Caco-2 (cell line): ENCODE measurements at regions not wholly inside any gene's neighbourhood (a gene's known extent, or its start where the extent isn't known, plus 50 kb on each side); places are given as distances from the start of the nearest gene placed in this dataset.

Source experiments
- BruUV-seq: library from RNA; stranded (reverse); fragments of 400-500 nt; replicated peaks from 2 replicates; lab custom pipeline; 2021; lab: Mats Ljungman, UMichigan
- CTCF ChIA-PET: fragments of 300-600 bp; sonication (Branson Sonifier 250); formaldehyde crosslinking; loops from one replicate; lab custom pipeline; 2022; ENCODE audit warnings: antibody characterized with exemption; lab: Charles Lee
- POLR2A ChIA-PET: fragments of 300-600 bp; sonication (Branson Sonifier 250); formaldehyde crosslinking; loops from one replicate; lab custom pipeline; 2022; ENCODE audit warnings: antibody characterized with exemption; lab: Charles Lee
- DNase-seq, 2 experiments: peaks; one replicate each; pipeline versions ENCODE4 v3.0.0 to v3.0.0-alpha.2; 2020 to 2022
- H3K27me3 ChIP-seq: replicated peaks from 2 replicates; pipeline ENCODE4 v1.6.0; 2011; ENCODE audit warnings: low read length; ENCODE audit not compliant: control insufficient read depth, insufficient read depth
- H3K36me3 ChIP-seq: 2 replicates; pipeline ENCODE4 v1.5.1; 2011; ENCODE audit warnings: low read length; ENCODE audit not compliant: control insufficient read depth, insufficient read depth
- H3K4me1 ChIP-seq: fragments of 250-450 bp; sonication (Bioruptor Pico); 2 replicates; pipeline ENCODE4 v1.5.1; 2020; ENCODE audit warnings: mild to moderate bottlenecking
- H3K4me3 ChIP-seq: 2 replicates; pipeline ENCODE4 v1.5.1; 2011; ENCODE audit warnings: low read depth, mild to moderate bottlenecking, control low read depth, low read length
- H3K9me3 ChIP-seq: fragments of 250-450 bp; sonication (Bioruptor Pico); 2 replicates; pipeline ENCODE4 v1.5.1; 2020; ENCODE audit warnings: mild to moderate bottlenecking, moderate library complexity
- H3K27ac Mint-ChIP-seq: one replicate; pipeline ENCODE4 v1.8.0; 2022; ENCODE audit warnings: mixed read lengths; ENCODE audit not compliant: unreplicated experiment
- H3K27me3 Mint-ChIP-seq: one replicate; pipeline ENCODE4 v1.8.0; 2022; ENCODE audit warnings: mixed read lengths; ENCODE audit not compliant: insufficient read depth, unreplicated experiment
- H3K36me3 Mint-ChIP-seq: one replicate; pipeline ENCODE4 v1.8.0; 2022; ENCODE audit warnings: mild to moderate bottlenecking, mixed read lengths; ENCODE audit not compliant: insufficient read depth, unreplicated experiment
- H3K4me1 Mint-ChIP-seq: one replicate; pipeline ENCODE4 v1.8.0; 2022; ENCODE audit warnings: low read depth, mixed read lengths; ENCODE audit not compliant: unreplicated experiment
- H3K4me3 Mint-ChIP-seq: one replicate; pipeline ENCODE4 v1.8.0; 2022; ENCODE audit warnings: mild to moderate bottlenecking, moderate library complexity, mixed read lengths; ENCODE audit not compliant: unreplicated experiment
- H3K9me3 Mint-ChIP-seq: one replicate; pipeline ENCODE4 v1.8.0; 2022; ENCODE audit warnings: mixed read lengths; ENCODE audit not compliant: unreplicated experiment
- intact Hi-C: fragments of 100-400 bp; cut with micrococcal nuclease; formaldehyde crosslinking; loops from one replicate; pipeline ENCODE4 v1.10.0; 2022; ENCODE audit not compliant: unreplicated experiment
- TF ChIP-seq, protein P1 (sequence below), 2 experiments: fragments of 200-600 bp in 1 of 2; IDR thresholded peaks; 1 replicate in 1 of 2; 2 replicates in 1 of 2; pipeline versions ENCODE4 v1.5.1 to v1.8.0; 2011 to 2022; ENCODE audit warnings: antibody characterized with exemption in 1 of 2, control low read depth in 1 of 2, inconsistent platforms in 1 of 2, low read depth in 1 of 2, low read length in 1 of 2, mild to moderate bottlenecking in 1 of 2, moderate library complexity in 1 of 2; ENCODE audit not compliant: insufficient read depth in 1 of 2, severe bottlenecking in 1 of 2, unreplicated experiment in 1 of 2

DNA sequence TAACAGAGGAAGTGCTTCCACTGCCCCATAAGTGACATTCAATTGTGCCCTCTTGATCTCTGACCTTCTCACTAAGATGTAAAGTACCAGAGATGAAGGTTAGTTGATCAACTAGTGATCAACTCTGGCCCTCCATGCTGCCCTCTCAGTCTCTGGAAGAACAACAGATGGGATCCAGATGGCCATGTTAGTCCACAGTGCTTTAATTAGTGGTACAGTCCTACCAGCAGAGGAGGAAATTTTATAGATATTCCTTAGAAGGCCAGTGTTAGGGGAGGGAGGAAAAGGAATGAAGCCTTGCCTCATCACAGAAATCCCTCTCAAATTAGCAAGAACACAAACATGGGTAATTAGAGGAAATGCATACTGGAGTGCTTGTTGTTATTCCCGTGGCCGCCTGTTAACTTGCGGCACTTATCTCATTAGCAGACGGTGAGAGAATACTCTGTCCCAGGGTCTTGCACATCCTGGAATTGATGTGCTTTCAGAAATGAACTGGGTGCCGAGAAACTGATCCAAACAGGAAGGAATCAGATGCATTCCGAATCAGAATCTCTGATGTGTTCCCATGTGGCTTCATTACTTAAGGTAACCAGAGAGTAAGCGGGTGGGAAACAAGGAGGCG is 91.1 kb upstream of the RGS4 start:
- Mint-ChIP-seq H3K4me1 (no peaks in the 10 kb centered on the region), H3K9me3 (peaks cover 5% of the 10 kb centered on the region), H3K36me3 (no peaks in the 10 kb centered on the region), H3K27me3 (peaks cover 3% of the 10 kb centered on the region), H3K4me3 (no peak overlapping the region), H3K27ac (no peak overlapping the region)
- no TSS peak for BruUV-seq
- Histone ChIP-seq H3K4me3 (no peak overlapping the region), H3K36me3 (no peaks in the 10 kb centered on the region), H3K4me1 (no peaks in the 10 kb centered on the region), H3K27me3 (no peaks in the 10 kb centered on the region), H3K9me3 (no peaks in the 10 kb centered on the region)
- CTCF ChIA-PET, result no interaction called here
- POLR2A ChIA-PET, result no interaction called here
- TF ChIP-seq, protein P1, sequence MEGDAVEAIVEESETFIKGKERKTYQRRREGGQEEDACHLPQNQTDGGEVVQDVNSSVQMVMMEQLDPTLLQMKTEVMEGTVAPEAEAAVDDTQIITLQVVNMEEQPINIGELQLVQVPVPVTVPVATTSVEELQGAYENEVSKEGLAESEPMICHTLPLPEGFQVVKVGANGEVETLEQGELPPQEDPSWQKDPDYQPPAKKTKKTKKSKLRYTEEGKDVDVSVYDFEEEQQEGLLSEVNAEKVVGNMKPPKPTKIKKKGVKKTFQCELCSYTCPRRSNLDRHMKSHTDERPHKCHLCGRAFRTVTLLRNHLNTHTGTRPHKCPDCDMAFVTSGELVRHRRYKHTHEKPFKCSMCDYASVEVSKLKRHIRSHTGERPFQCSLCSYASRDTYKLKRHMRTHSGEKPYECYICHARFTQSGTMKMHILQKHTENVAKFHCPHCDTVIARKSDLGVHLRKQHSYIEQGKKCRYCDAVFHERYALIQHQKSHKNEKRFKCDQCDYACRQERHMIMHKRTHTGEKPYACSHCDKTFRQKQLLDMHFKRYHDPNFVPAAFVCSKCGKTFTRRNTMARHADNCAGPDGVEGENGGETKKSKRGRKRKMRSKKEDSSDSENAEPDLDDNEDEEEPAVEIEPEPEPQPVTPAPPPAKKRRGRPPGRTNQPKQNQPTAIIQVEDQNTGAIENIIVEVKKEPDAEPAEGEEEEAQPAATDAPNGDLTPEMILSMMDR (IDR thresholded peaks at IDR 0.05; ENCODE audit: insufficient read depth in 1 of 2, low read depth in 1 of 2, low read length in 1 of 2, severe bottlenecking in 1 of 2, unreplicated experiment in 1 of 2), result no peak
- intact Hi-C loops, result no loop called here
- no peak for DNase-seq

DNA sequence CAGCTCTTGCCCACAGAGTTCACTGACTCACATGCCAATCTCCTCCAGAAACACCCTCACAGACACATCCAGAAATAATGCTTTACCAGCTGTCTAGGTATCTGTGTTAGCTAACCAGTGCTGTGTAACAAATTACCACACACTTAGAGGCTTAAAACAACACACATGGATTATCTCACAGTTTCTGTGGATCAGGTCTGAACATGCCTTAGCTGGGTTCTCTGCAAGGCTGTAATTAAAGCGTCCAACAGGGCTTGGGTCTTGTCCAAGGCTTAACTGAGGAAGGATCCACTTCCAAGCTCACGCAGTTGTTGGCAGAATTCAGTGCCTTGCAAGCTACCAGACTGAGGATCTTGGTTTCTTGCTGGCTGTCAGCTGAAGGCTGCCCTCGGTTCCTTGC is 92.5 kb upstream of the RGS4 start:
- Mint-ChIP-seq H3K36me3 (no peaks in the 10 kb centered on the region), H3K9me3 (peaks cover 5% of the 10 kb centered on the region), H3K27me3 (peaks cover 3% of the 10 kb centered on the region), H3K4me3 (no peak overlapping the region), H3K4me1 (no peaks in the 10 kb centered on the region), H3K27ac (no peak overlapping the region)
- TF ChIP-seq, protein P1 (IDR thresholded peaks at IDR 0.05; ENCODE audit: insufficient read depth in 1 of 2, low read depth in 1 of 2, low read length in 1 of 2, severe bottlenecking in 1 of 2, unreplicated experiment in 1 of 2), result no peak
- BruUV-seq, result no TSS peak
- ChIA-PET CTCF (no interaction called here), POLR2A (no interaction called here)
- intact Hi-C loops, result no loop called here
- H3K9me3 ChIP-seq, result no peaks in the 10 kb centered on the region
- H3K4me1 ChIP-seq, result no peaks in the 10 kb centered on the region
- no peaks in the 10 kb centered on the region for H3K27me3 ChIP-seq
- no peak for DNase-seq
- H3K4me3 ChIP-seq, result no peak overlapping the region
- no peaks in the 10 kb centered on the region for H3K36me3 ChIP-seq

DNA sequence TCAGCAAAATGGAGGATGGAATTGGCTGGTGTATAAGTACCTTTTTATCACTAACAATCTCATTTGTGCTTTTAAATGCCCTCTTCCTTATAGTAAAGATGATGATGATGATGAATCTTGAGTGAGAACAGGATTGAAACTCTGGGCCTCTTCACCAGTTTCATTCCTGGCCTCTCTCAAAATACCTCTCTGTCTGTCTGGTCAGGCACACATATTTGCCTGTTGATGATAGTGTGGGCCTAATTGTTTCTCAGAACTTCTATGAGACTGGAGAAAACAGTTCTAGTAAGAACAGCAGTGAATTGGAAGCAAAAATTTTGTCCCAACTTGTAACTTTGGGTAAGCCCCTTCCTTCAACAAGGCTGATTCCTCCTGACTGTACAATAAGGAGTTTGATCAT is 94.4 kb upstream of the RGS4 start:
- Histone ChIP-seq H3K4me1 (no peaks in the 10 kb centered on the region), H3K27me3 (no peaks in the 10 kb centered on the region), H3K4me3 (no peak overlapping the region), H3K36me3 (no peaks in the 10 kb centered on the region), H3K9me3 (no peaks in the 10 kb centered on the region)
- Mint-ChIP-seq H3K27ac (no peak overlapping the region), H3K27me3 (peaks cover 3% of the 10 kb centered on the region), H3K36me3 (no peaks in the 10 kb centered on the region), H3K9me3 (peaks cover 5% of the 10 kb centered on the region), H3K4me3 (no peak overlapping the region), H3K4me1 (no peaks in the 10 kb centered on the region)
- ChIA-PET CTCF (interaction anchor here (0.7 kb wide), 1 partner anchor 11 kb away, joined by 3 read pairs; no protein-coding TSS in a partner anchor), POLR2A (no interaction called here)
- DNase-seq, result no peak
- TF ChIP-seq, protein P1 (IDR thresholded peaks at IDR 0.05; ENCODE audit: insufficient read depth in 1 of 2, low read depth in 1 of 2, low read length in 1 of 2, severe bottlenecking in 1 of 2, unreplicated experiment in 1 of 2), result no peak
- intact Hi-C loops, result no loop called here
- BruUV-seq, result no TSS peak
